Neural cell (in vitro differentiated cells): ENCODE measurements at regions not wholly inside any gene's neighbourhood (a gene's known extent, or its start where the extent isn't known, plus 50 kb on each side); places are given as distances from the start of the nearest gene placed in this dataset.

Experiments used
- POLR2AphosphoS5 ChIP-seq: IDR thresholded peaks from 2 replicates; pipeline ENCODE4 v1.6.1; 2012
- TF ChIP-seq, protein P1 (sequence below): fragments of 450-650 bp; IDR thresholded peaks from 2 replicates; pipeline ENCODE4 v1.5.1; 2014; ENCODE audit warnings: antibody characterized with exemption, mild to moderate bottlenecking, moderate library complexity; ENCODE audit not compliant: poor library complexity, severe bottlenecking

DNA sequence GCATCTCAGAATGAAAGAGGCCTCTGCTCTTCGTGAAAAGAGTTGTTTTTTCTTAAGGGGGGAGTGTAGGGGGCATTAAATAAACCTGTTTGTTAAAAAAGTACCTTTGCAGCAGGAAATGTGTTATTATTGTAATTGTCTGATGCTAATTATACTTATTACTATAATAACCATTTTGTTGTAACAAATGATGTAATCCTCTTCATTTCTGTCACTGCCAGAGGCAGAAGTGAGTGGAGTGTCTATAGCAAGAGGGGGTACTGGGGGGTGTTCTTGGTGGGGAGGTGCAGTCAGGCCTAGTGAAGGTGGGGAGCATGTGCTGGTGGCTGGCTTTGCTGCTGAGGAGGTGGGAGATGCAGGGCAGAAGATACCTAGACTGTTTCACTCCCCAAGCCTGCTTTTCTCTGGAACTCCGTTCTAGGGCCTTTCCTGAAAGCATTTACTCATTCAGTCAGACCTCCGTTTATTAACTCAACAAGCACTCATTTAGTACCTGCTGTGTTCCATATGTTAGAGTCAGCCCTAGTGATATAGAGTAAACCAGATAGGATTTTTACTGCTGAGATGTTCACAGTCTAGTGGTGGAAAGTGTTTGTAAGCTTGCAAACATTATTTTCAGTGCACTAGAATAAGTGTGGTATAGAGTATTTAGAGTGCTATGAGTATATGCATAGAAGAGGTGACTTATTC lies 77.5 kb upstream of the CISTR start:
- TF ChIP-seq, protein P1, sequence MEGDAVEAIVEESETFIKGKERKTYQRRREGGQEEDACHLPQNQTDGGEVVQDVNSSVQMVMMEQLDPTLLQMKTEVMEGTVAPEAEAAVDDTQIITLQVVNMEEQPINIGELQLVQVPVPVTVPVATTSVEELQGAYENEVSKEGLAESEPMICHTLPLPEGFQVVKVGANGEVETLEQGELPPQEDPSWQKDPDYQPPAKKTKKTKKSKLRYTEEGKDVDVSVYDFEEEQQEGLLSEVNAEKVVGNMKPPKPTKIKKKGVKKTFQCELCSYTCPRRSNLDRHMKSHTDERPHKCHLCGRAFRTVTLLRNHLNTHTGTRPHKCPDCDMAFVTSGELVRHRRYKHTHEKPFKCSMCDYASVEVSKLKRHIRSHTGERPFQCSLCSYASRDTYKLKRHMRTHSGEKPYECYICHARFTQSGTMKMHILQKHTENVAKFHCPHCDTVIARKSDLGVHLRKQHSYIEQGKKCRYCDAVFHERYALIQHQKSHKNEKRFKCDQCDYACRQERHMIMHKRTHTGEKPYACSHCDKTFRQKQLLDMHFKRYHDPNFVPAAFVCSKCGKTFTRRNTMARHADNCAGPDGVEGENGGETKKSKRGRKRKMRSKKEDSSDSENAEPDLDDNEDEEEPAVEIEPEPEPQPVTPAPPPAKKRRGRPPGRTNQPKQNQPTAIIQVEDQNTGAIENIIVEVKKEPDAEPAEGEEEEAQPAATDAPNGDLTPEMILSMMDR = no peak
- no peak for TF ChIP-seq POLR2AphosphoS5
